ENCODE measurements at regions not wholly inside any gene's neighbourhood (a gene's known extent, or its start where the extent isn't known, plus 50 kb on each side); places are given as distances from the start of the nearest gene placed in this dataset.

DNA sequence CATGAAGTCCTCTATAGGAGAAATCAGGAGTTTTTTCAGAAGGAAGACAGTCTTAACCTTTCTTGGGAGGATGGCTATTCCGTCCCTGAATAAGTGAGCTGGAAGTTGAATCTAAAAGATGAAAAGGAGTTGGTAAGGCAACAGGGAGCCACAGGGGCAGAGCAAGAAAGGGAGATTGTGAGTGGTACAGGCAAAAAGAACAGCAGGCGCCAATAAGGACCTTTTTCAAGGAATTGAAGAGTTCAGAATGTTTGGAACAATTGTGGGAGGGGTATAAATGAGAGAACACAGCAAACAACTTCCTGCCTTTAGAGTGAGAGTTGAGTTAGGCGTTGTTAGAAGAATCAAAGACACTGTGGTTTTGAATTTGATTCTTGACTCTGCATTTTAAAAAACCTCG lies 1003.7 kb downstream of the EPHA7 start:
- TF ChIP-seq CTCF (IDR thresholded peaks at IDR 0.05) (no peak), POLR2AphosphoS5 (IDR thresholded peaks at IDR 0.05; ENCODE audit: insufficient read depth in 1 of 2, low read depth in 1 of 2) (no peak), POLR2A (IDR thresholded peaks at IDR 0.05) (no peak)
